Thoracic aorta (tissue), 2 donors: ENCODE measurements at regions not wholly inside any gene's neighbourhood (a gene's known extent, or its start where the extent isn't known, plus 50 kb on each side); places are given as distances from the start of the nearest gene placed in this dataset.
A peak's percentile ranks its signal among the peaks of the same experiment; 100 is the strongest.

ENCODE experiments used
- ATAC-seq: fragments of 150-250 bp; one replicate; pipeline ENCODE4 v1.8.0; 2017; ENCODE audit warnings: low read depth; ENCODE audit not compliant: insufficient number of reproducible peaks, low FRiP score
- DNase-seq: peaks from one replicate; pipeline ENCODE4 v3.0.0-alpha.2; 2020; ENCODE audit warnings: low spot score
- H3K27ac ChIP-seq, 2 donors: fragments of 200-600 bp; sonication (generic); 1 replicate in 1 of 2; 2 replicates in 1 of 2; pipeline ENCODE4 v1.5.1; 2016; ENCODE audit warnings: mild to moderate bottlenecking in 2 of 2, moderate library complexity in 2 of 2
- H3K27me3 ChIP-seq: fragments of 200-600 bp; sonication (generic); replicated peaks from 2 replicates; pipeline ENCODE4 v1.6.0; 2016; ENCODE audit warnings: mild to moderate bottlenecking; ENCODE audit not compliant: insufficient read depth
- H3K36me3 ChIP-seq: fragments of 200-600 bp; sonication (generic); one replicate; pipeline ENCODE4 v1.5.1; 2016
- H3K4me1 ChIP-seq, 2 donors: fragments of 200-600 bp; sonication (generic); 1 replicate in 1 of 2; 2 replicates in 1 of 2; pipeline versions ENCODE4 v1.5.1 to v1.6.0; 2016; ENCODE audit warnings: low read depth in 2 of 2, mild to moderate bottlenecking in 1 of 2; ENCODE audit not compliant: control insufficient read depth in 1 of 2
- H3K4me3 ChIP-seq: fragments of 200-600 bp; sonication (generic); 2 replicates; pipeline ENCODE4 v1.5.1; 2016; ENCODE audit warnings: mild to moderate bottlenecking
- H3K9me3 ChIP-seq: fragments of 200-600 bp; sonication (generic); 2 replicates; pipeline ENCODE4 v1.5.1; 2016
- TF ChIP-seq, protein P1 (sequence below): fragments of 200-600 bp; sonication (generic); IDR thresholded peaks from one replicate; pipeline ENCODE4 v1.5.1; 2019; ENCODE audit warnings: antibody characterized with exemption

- Histone ChIP-seq H3K27me3 (no peaks in the 10 kb centered on the region), H3K36me3 (no peaks in the 10 kb centered on the region), H3K4me3 (no peak overlapping the region), H3K27ac (no peak overlapping the region), H3K9me3 (no peaks in the 10 kb centered on the region), H3K4me1 (no peaks in the 10 kb centered on the region)
- DNase-seq = no peak
- TF ChIP-seq, protein P1, sequence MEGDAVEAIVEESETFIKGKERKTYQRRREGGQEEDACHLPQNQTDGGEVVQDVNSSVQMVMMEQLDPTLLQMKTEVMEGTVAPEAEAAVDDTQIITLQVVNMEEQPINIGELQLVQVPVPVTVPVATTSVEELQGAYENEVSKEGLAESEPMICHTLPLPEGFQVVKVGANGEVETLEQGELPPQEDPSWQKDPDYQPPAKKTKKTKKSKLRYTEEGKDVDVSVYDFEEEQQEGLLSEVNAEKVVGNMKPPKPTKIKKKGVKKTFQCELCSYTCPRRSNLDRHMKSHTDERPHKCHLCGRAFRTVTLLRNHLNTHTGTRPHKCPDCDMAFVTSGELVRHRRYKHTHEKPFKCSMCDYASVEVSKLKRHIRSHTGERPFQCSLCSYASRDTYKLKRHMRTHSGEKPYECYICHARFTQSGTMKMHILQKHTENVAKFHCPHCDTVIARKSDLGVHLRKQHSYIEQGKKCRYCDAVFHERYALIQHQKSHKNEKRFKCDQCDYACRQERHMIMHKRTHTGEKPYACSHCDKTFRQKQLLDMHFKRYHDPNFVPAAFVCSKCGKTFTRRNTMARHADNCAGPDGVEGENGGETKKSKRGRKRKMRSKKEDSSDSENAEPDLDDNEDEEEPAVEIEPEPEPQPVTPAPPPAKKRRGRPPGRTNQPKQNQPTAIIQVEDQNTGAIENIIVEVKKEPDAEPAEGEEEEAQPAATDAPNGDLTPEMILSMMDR = peak; percentile 20
- ATAC-seq = no peak
Observed at GRCh38 chr4:170990989-170991589, 822.1 kb upstream of the GALNTL6 start.

DNA sequence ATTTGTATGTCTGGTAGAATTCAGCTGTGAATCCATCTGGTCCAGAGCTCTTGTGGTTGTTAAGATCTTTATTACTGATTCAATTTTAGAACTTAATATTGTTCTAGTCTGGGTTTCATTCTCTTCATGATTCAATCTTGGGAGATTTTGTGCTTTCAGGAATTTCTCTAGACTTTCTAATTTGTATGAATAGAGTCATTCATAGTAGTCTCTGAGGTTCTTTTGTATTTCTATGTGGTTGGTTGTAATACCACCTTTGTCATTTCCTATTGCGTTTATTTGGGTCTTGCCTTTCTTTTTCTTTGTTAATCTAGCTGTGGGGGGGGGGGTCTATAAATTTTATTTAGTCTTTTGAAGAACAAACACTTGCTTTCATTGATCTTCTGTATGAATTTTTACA, 824.8 kb upstream of the GALNTL6 start:
- ATAC-seq (no peak), DNase-seq (no peak)
- Histone ChIP-seq H3K9me3 (no peaks in the 10 kb centered on the region), H3K4me3 (no peak overlapping the region), H3K36me3 (no peaks in the 10 kb centered on the region), H3K27ac (no peak overlapping the region), H3K27me3 (no peaks in the 10 kb centered on the region), H3K4me1 (no peaks in the 10 kb centered on the region)
- TF ChIP-seq, protein P1 = no peak

- H3K36me3 ChIP-seq = no peaks in the 10 kb centered on the region
- ATAC-seq = peak; percentile 60
- H3K27ac ChIP-seq = no peak overlapping the region
- H3K4me1 ChIP-seq = no peaks in the 10 kb centered on the region
- TF ChIP-seq, protein P1 = no peak
- peak; percentile 4 for DNase-seq
- no peaks in the 10 kb centered on the region for H3K27me3 ChIP-seq
- H3K4me3 ChIP-seq = peak overlapping the region; percentile 11
- H3K9me3 ChIP-seq = no peaks in the 10 kb centered on the region
Observed at GRCh38 chr4:170979736-170980135, 833.5 kb upstream of the GALNTL6 start.

GRCh38 chr4:170978990-170979389, 834.2 kb upstream of the GALNTL6 start:
- TF ChIP-seq, protein P1 = no peak
- Histone ChIP-seq H3K9me3 (no peaks in the 10 kb centered on the region), H3K36me3 (no peaks in the 10 kb centered on the region), H3K27me3 (no peaks in the 10 kb centered on the region), H3K4me3 (no peak overlapping the region), H3K4me1 (no peaks in the 10 kb centered on the region), H3K27ac (no peak overlapping the region)
- ATAC-seq = no peak
- DNase-seq = no peak

DNA sequence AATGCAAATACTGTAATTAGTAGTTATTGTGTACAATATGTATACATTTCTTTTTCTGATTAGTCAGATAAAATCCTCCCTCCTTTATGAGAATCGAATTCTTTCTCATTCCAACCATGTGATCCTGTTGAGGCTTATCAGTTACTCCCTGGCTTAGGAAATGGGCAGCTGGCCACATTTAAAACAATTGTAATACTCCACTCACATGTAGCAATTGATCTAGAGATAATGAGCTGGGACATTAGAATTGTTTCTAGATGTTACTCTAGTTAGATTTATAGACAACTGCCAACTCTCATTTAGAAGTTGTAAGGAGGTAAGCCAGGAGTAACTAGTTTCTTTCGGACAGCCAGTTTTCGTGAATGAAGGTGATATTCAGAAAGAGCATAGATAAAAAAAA, 859.3 kb upstream of the AADAT start:
- Histone ChIP-seq H3K27me3 (no peaks in the 10 kb centered on the region), H3K4me3 (no peak overlapping the region), H3K27ac (no peak overlapping the region), H3K4me1 (peaks cover 0 to 5% of the 10 kb centered on the region in 2 donors), H3K36me3 (no peaks in the 10 kb centered on the region), H3K9me3 (no peaks in the 10 kb centered on the region)
- no peak for ATAC-seq
- TF ChIP-seq, protein P1 = no peak
- DNase-seq = no peak
